ENCODE measurements at regions not wholly inside any gene's neighbourhood (a gene's known extent, or its start where the extent isn't known, plus 50 kb on each side); places are given as distances from the start of the nearest gene placed in this dataset.

DNA sequence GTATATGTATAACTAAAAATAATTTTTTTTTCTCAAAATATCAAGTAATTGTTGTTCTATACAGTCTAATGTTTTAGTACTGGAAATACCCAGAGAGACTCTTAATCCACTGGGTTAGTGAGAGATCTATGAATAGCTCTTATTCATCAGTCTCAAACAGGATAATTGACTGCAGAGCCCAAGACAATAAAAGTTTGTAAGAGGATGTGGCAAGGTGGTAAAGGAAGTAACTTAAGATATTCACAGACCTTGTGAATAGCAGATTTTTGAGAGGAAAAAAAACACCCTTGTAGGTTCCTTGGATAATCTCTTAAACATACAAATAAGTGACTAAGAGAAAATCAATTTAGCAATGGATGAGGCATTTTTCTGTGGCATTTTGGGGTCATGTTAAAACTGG is 210.9 kb upstream of the FAM241A start:
- H3K9me1 ChIP-seq (ENCODE audit: control insufficient read depth, insufficient read depth, low read length), result no peaks in the 10 kb centered on the region
- H3K9me3 ChIP-seq (replicated peaks; ENCODE audit: control insufficient read depth, insufficient read depth, low read depth, low read length), result no peaks in the 10 kb centered on the region
- no peak overlapping the region for H3K9ac ChIP-seq (ENCODE audit: insufficient read depth in 1 of 2, low read depth in 2 of 2, low read length in 2 of 2)
- H3K27me3 ChIP-seq (ENCODE audit: control insufficient read depth in 2 of 2, insufficient read depth in 2 of 2, low read length in 2 of 2), result no peaks in the 10 kb centered on the region
- POLR2A ChIA-PET, result interaction anchor here (0.6 kb wide), 1 partner anchor 1295 kb away, joined by 3 read pairs; no protein-coding TSS in a partner anchor
- no peak overlapping the region for H2AFZ ChIP-seq (ENCODE audit: low read depth, low read length)
- TF ChIP-seq, protein P1, sequence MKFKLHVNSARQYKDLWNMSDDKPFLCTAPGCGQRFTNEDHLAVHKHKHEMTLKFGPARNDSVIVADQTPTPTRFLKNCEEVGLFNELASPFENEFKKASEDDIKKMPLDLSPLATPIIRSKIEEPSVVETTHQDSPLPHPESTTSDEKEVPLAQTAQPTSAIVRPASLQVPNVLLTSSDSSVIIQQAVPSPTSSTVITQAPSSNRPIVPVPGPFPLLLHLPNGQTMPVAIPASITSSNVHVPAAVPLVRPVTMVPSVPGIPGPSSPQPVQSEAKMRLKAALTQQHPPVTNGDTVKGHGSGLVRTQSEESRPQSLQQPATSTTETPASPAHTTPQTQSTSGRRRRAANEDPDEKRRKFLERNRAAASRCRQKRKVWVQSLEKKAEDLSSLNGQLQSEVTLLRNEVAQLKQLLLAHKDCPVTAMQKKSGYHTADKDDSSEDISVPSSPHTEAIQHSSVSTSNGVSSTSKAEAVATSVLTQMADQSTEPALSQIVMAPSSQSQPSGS (CRISPR knock-in tag; IDR thresholded peaks at IDR 0.05), result no peak
- TF ChIP-seq ZNF197 (CRISPR knock-in tag; IDR thresholded peaks at IDR 0.05; ENCODE audit: low read depth), result no peak
- TF ChIP-seq, protein P2, sequence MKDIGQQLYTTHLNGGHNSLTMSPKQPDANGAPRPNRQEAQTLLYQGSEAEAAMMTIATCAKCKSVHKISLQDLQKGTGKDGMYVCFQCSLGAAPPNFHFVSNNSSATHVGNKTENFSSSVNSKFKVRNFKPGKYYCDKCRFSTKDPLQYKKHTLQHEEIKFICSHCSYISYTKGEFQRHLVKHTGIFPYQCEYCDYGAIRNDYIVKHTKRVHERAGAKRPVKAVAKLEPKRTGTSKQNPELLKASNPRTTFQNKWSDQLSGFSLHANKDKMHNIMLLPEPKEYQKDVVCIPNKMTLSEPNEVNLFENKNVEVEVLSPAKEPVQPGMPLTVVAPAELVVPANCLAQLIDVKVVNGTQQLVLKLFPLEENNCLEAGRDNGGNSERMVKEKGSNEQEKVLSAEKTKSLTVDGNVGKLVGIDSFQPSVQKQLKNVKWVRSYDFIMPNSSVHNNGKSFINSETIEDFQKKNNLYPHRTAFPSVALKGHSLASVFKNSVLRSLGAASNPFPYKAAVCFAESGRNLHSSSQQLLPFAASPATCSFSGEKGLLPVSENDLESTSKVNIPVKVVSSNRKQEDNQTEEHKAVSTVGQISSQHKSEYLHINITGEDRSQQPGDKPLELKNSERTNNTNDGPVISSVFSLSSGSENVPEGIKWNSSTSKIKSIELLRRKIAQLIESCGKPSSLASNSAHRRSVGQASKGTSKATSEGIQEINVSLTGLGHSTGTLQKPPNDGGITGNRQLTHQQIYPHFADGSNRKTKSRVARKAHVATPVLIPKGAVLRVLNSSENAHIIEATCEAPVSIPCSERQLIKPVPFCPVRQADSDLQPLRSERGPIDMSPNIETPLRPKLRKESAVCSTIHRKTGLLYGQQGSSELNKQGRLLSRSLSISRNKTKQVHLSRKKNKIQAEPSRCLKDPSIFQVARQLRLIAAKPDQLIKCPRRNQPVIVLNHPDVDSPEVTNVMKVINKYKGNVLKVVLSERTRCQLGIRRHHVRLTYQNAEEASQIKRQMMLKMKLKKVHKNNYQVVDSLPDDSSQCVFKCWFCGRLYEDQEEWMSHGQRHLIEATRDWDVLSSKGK (CRISPR knock-in tag; IDR thresholded peaks at IDR 0.05), result no peak
- no peak for TF ChIP-seq ELF4 (CRISPR knock-in tag; IDR thresholded peaks at IDR 0.05)
- TF ChIP-seq ZNF124 (CRISPR knock-in tag; IDR thresholded peaks at IDR 0.05), result no peak
- no peak for TF ChIP-seq RBBP5 (IDR thresholded peaks at IDR 0.05; ENCODE audit: borderline replicate concordance, insufficient read depth, low read length, poor library complexity, severe bottlenecking)
- TF ChIP-seq TFAM (CRISPR knock-in tag; conservative IDR thresholded peaks at IDR 0.05), result no peak
- no peak for TF ChIP-seq ZNF134 (CRISPR knock-in tag; conservative IDR thresholded peaks at IDR 0.05)
- TF ChIP-seq TARDBP (IDR thresholded peaks at IDR 0.05), result no peak
- no peak for TF ChIP-seq XRCC5 (IDR thresholded peaks at IDR 0.05; ENCODE audit: low read depth, low read length)
- ATAC-seq (no peak), DNase-seq (ENCODE audit: extremely low read depth in 1 of 4, low spot score in 3 of 4) (no peak), FAIRE-seq (no peak)
- CTCF ChIA-PET (ENCODE audit: low intra/inter-chr PET ratio), result no interaction called here
- H3K79me2 ChIP-seq (ENCODE audit: control insufficient read depth, insufficient read depth, low read length), result no peaks in the 10 kb centered on the region
- no peaks in the 10 kb centered on the region for H3K4me1 ChIP-seq (replicated peaks in 1 of 2; ENCODE audit: control insufficient read depth in 2 of 2, insufficient read depth in 2 of 2, low read length in 2 of 2)
- no peak overlapping the region for H3K4me3 ChIP-seq
- H3K36me3 ChIP-seq (ENCODE audit: control insufficient read depth, insufficient read depth, low read length), result no peaks in the 10 kb centered on the region
- no peak overlapping the region for H3K27ac ChIP-seq (ENCODE audit: extremely low read depth, low read depth, low read length)
- H4K20me1 ChIP-seq (replicated peaks; ENCODE audit: control insufficient read depth, insufficient read depth, low read length), result no peaks in the 10 kb centered on the region
- H3K4me2 ChIP-seq (ENCODE audit: insufficient read depth, low read length), result no peak overlapping the region
- no TSS peak for BruUV-seq (replicated peaks)
- intact Hi-C loops (cut with micrococcal nuclease), result no loop called here
- in situ Hi-C loops (cut with MboI), result no loop called here
